ENCODE measurements at regions not wholly inside any gene's neighbourhood (a gene's known extent, or its start where the extent isn't known, plus 50 kb on each side); places are given as distances from the start of the nearest gene placed in this dataset.
"Not testable (repeated sequence)": the region's sequence is repeated elsewhere in the genome, so short reads cannot be mapped to it uniquely, and the experiment has no call there.

DNA sequence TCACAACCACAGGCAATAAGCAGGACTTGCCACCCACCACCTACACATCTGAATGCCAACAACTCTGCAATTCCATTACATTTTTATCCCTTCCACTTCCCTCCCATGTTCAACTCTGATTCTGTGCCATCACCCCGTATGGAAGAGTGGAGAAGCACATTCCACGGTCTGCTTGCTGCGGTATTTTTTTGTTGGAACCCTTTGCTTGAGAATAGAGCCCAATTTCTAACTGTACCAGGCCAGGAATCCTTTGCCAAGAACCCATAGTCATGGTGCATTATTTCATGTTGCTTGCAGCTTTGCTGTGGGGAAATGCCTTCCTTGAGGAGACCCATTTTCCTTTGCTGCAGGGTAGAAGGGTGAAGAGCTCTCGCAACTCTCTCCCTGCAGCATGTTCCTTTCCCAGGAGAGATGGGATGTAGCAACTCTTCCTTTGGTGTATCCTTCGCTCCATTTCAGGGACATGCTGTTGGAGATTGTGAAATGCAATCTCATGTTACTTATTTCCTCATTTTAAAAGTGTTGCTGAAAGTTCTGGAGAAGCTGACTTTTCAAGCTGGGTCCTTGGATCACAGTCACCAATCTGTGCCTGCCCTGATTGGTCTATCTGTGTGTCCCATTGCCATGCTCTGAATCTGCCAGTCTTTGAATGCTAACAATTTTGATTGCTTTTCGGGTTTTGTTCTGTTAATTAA lies 69.8 kb upstream of the STARD13 start:
- TF ChIP-seq, protein P1, sequence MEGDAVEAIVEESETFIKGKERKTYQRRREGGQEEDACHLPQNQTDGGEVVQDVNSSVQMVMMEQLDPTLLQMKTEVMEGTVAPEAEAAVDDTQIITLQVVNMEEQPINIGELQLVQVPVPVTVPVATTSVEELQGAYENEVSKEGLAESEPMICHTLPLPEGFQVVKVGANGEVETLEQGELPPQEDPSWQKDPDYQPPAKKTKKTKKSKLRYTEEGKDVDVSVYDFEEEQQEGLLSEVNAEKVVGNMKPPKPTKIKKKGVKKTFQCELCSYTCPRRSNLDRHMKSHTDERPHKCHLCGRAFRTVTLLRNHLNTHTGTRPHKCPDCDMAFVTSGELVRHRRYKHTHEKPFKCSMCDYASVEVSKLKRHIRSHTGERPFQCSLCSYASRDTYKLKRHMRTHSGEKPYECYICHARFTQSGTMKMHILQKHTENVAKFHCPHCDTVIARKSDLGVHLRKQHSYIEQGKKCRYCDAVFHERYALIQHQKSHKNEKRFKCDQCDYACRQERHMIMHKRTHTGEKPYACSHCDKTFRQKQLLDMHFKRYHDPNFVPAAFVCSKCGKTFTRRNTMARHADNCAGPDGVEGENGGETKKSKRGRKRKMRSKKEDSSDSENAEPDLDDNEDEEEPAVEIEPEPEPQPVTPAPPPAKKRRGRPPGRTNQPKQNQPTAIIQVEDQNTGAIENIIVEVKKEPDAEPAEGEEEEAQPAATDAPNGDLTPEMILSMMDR (conservative IDR thresholded peaks at IDR 0.05; ENCODE audit: low read depth) = no peak
- DNase-seq (ENCODE audit: low spot score) = no peak
- ChIA-PET CTCF (no interaction called here), POLR2A (ENCODE audit: low non-redundant PET) (no interaction called here)
- H3K27ac ChIP-seq = no peak overlapping the region

DNA sequence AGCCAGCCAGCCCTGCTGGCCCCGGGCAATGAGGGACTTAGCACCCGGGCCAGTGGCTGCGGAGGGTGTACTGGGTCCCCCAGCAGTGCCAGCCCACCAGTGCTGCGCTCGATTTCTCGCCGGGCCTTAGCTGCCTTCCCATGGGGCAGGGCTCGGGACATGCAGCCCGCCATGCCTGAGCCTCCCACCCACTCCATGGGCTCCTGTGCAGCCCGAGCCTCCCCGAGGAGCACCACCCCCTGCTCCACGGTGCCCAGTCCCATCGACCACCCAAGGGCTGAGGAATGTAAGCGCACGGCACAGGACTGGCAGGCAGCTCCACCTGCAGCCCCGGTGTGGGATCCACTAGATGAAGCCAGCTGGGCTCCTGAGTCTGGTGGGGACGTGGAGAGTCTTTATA lies 72.5 kb upstream of the STARD13 start:
- H3K27ac ChIP-seq; DNase-seq (ENCODE audit: low spot score); POLR2A ChIA-PET (ENCODE audit: low non-redundant PET); CTCF ChIA-PET: not testable (repeated sequence)

DNA sequence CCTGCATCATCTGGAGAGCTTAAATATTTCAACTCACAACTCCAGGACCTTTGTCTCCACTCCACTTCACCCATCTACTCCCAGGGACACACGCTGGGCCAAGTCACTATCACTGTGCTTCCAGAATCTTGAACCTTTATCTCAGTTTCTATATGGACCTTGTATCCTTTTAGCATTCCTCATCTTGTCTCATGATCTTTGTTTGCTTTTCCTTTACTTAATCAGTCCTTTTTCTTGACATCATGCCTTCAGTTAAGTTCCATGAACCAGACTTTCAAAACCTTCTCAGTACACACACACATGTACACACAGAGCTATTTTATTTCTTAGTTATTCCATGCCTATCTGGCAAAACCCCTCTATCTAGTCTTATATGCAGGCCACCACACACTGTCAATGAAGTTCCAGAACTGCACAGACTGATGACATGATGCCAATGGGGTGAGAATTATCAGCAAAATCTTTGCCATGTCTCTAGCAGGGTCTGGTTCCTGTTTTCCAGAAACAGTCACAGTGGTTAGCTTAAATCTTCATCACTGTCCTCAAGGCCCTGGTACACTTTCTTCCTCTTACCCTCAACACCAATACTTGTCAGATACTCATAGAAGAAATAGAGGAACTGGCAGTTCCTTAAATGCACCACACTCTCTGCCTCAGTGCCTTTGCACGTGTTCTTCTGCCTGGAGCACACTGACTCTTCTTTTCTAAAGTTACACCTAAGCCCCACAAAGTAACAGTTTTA lies 77.6 kb upstream of the STARD13 start:
- TF ChIP-seq, protein P1 (conservative IDR thresholded peaks at IDR 0.05; ENCODE audit: low read depth) = no peak
- H3K27ac ChIP-seq = no peak overlapping the region
- DNase-seq (ENCODE audit: low spot score) = no peak
- ChIA-PET CTCF (no interaction called here), POLR2A (ENCODE audit: low non-redundant PET) (no interaction called here)

DNA sequence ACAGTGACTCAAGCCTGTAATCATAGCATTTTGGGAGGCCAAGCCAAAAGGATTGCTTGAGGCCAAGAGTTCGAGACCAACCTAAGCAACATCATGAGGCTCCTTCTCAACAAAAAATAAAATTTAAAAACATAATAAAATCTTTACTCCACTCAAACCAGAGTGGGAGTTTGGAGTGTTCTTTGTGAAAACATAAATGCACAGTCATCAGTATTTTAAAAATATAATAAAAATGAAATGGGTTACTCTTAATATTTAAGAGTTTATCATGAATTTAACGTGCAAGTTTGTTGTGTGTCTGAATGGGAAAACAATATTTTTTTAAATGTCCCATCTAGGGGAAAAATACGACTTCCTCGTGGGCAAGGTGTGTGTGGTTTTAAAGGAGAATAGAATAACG lies 78.6 kb upstream of the STARD13 start:
- ChIA-PET POLR2A (ENCODE audit: low non-redundant PET) (no interaction called here), CTCF (no interaction called here)
- TF ChIP-seq, protein P1 (conservative IDR thresholded peaks at IDR 0.05; ENCODE audit: low read depth) = no peak
- DNase-seq (ENCODE audit: low spot score) = no peak
- no peak overlapping the region for H3K27ac ChIP-seq

DNA sequence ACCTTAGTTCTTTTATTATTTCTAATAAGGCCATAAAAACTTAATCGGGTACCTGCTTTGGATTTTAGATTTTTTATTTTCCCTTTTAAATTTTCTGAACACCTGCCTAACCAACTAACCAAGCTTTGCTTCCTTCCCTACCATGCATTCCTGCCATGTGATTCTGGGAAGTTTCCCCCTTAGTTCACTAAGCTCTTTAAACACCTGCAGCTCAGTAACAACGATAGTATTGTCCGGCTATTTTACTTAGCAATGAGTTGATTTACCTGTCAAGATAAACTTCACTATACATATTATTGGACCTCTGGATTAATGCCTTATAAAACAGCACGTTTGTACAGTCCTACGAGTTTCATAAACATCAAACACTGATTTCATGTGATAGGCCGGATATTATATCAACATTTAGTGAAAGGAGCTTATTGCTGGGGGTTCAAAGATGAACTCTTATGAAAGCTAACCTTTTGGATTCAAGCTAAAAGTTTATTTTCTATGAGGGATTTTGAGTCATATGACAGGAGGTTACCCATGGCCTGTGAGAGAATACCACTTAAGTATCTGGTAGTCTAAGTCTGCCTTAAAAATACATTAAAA lies 81.0 kb upstream of the STARD13 start:
- ChIA-PET POLR2A (ENCODE audit: low non-redundant PET) (no interaction called here), CTCF (interaction anchor here (0.6 kb wide), 1 partner anchor 309 kb away, joined by 3 read pairs; no protein-coding TSS in a partner anchor)
- no peak for DNase-seq (ENCODE audit: low spot score)
- H3K27ac ChIP-seq = no peak overlapping the region
- TF ChIP-seq, protein P1 (conservative IDR thresholded peaks at IDR 0.05; ENCODE audit: low read depth) = no peak

DNA sequence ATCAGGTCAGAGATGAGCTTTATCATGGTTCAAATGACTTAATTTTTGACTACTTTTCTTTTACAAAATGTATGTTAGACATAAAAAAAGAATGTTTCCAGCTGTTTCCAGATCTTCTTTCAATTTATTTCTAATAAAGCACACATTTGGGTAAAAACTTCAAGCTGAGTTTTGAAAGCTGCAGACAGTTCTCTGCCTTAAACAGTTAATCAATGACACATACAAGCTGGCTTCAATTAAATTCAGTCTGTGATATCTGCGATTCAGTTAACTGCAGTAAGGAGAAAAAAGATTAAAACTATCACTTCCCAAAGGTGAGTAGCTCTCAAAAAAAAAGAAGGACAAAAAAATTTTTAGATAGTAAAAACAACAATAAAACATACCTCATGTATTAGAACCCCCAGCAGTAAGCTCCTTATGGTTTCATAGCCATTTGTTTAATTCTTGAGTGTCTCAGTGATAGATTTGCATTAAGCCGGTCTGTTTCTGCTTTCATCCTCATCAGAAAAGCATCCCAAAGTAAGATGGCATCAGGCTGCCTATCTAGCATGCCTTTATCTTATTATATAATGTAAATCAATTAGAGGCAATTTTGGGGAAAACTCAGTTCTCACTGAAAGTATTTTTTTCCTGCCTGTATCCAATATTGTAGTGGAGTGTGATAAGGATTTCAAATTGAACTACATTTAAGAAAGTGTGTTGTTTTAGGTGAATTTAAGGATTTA lies 81.8 kb upstream of the STARD13 start:
- H3K27ac ChIP-seq = no peak overlapping the region
- ChIA-PET CTCF (interaction anchor here (0.6 kb wide), 1 partner anchor 57 kb away, joined by 3 read pairs; no protein-coding TSS in a partner anchor), POLR2A (ENCODE audit: low non-redundant PET) (no interaction called here)
- no peak for DNase-seq (ENCODE audit: low spot score)
- TF ChIP-seq, protein P1 (conservative IDR thresholded peaks at IDR 0.05; ENCODE audit: low read depth) = no peak
